GM18870 (cell line): ENCODE measurements at regions not wholly inside any gene's neighbourhood (a gene's known extent, or its start where the extent isn't known, plus 50 kb on each side); places are given as distances from the start of the nearest gene placed in this dataset.

Experiments used
- ATAC-seq: cut with Tn5 transposase; IDR thresholded peaks from one replicate; pipeline ENCODE4 v1.9.1; 2021; ENCODE audit warnings: moderate library complexity; ENCODE audit not compliant: unreplicated experiment

- no peak for ATAC-seq
Measured at GRCh38 chr5:173740400-173740799, 124.0 kb upstream of the BOD1 start.

- ATAC-seq: no peak
Measured at GRCh38 chr5:173741087-173741486, 124.6 kb upstream of the BOD1 start.

- ATAC-seq: no peak
Measured at GRCh38 chr5:173741729-173742431, 125.4 kb upstream of the BOD1 start.

GRCh38 chr5:173742432-173742816 is 126.0 kb upstream of the BOD1 start:
- peak; percentile 75 for ATAC-seq

GRCh38 chr5:173743641-173744343 is 127.3 kb upstream of the BOD1 start:
- ATAC-seq: peak; percentile 51

GRCh38 chr5:173744551-173744950 is 128.1 kb upstream of the BOD1 start:
- no peak for ATAC-seq

- ATAC-seq: peak; percentile 42
Measured at GRCh38 chr5:173745123-173745522, 128.7 kb upstream of the BOD1 start.

GRCh38 chr5:173745557-173745956 is 129.1 kb upstream of the BOD1 start:
- no peak for ATAC-seq

- no peak for ATAC-seq
Measured at GRCh38 chr5:173746047-173746646, 129.7 kb upstream of the BOD1 start.

GRCh38 chr5:173747876-173748275 is 131.4 kb upstream of the BOD1 start:
- ATAC-seq: no peak

GRCh38 chr5:173750538-173751265 is 134.3 kb upstream of the BOD1 start:
- no peak for ATAC-seq

- ATAC-seq: no peak
Measured at GRCh38 chr5:173751266-173751600, 134.8 kb upstream of the BOD1 start.

GRCh38 chr5:173752653-173753052 is 135.5 kb upstream of the CPEB4 start:
- no peak for ATAC-seq

- no peak for ATAC-seq
Measured at GRCh38 chr5:173753307-173754168, 134.6 kb upstream of the CPEB4 start.

GRCh38 chr5:173755319-173755718 is 132.8 kb upstream of the CPEB4 start:
- ATAC-seq: no peak

GRCh38 chr5:173757403-173758209 is 130.5 kb upstream of the CPEB4 start:
- no peak for ATAC-seq

- ATAC-seq: no peak
Measured at GRCh38 chr5:173758676-173759075, 129.5 kb upstream of the CPEB4 start.

GRCh38 chr5:173759691-173760090 is 128.5 kb upstream of the CPEB4 start:
- no peak for ATAC-seq

- no peak for ATAC-seq
Measured at GRCh38 chr5:173760461-173761177, 127.5 kb upstream of the CPEB4 start.
